Duodenal mucosa (tissue), 2 donors: ENCODE measurements at regions not wholly inside any gene's neighbourhood (a gene's known extent, or its start where the extent isn't known, plus 50 kb on each side); places are given as distances from the start of the nearest gene placed in this dataset.

Experiments
- H3K27ac ChIP-seq: one replicate; pipeline ENCODE4 v1.7.0; 2013; ENCODE audit warnings: low read depth, low read length
- H3K27me3 ChIP-seq, 2 donors: one replicate each; pipeline ENCODE4 v1.7.0; 2013; ENCODE audit warnings: low read length in 2 of 2, control low read depth in 1 of 2; ENCODE audit not compliant: insufficient read depth in 2 of 2, control insufficient read depth in 1 of 2
- H3K36me3 ChIP-seq, 2 donors: one replicate each; pipeline ENCODE4 v1.7.0; 2013; ENCODE audit warnings: low read length in 2 of 2, control low read depth in 1 of 2; ENCODE audit not compliant: insufficient read depth in 2 of 2, control insufficient read depth in 1 of 2
- H3K4me1 ChIP-seq, 2 donors: one replicate each; pipeline ENCODE4 v1.7.0; 2013; ENCODE audit warnings: low read length in 2 of 2, control low read depth in 1 of 2; ENCODE audit not compliant: insufficient read depth in 2 of 2, control insufficient read depth in 1 of 2
- H3K4me3 ChIP-seq, 2 donors: one replicate each; pipeline ENCODE4 v1.7.0; 2013; ENCODE audit warnings: low read length in 2 of 2, low read depth in 1 of 2
- H3K9ac ChIP-seq, 2 donors: one replicate each; pipeline ENCODE4 v1.7.0; 2013; ENCODE audit warnings: low read length in 2 of 2, low read depth in 1 of 2
- H3K9me3 ChIP-seq, 2 donors: one replicate each; pipeline ENCODE4 v1.7.0; 2013; ENCODE audit warnings: low read length in 2 of 2, control low read depth in 1 of 2; ENCODE audit not compliant: control insufficient read depth in 1 of 2

- Histone ChIP-seq H3K9me3 (no peaks in the 10 kb centered on the region), H3K36me3 (no peaks in the 10 kb centered on the region), H3K27ac (no peak overlapping the region), H3K4me3 (no peak overlapping the region), H3K9ac (no peak overlapping the region), H3K27me3 (no peaks in the 10 kb centered on the region), H3K4me1 (no peaks in the 10 kb centered on the region)
Observed at GRCh38 chr9:118128313-118128712, 424.1 kb downstream of the TLR4 start.

- H3K4me1 ChIP-seq, result no peaks in the 10 kb centered on the region
- no peaks in the 10 kb centered on the region for H3K27me3 ChIP-seq
- H3K4me3 ChIP-seq, result no peak overlapping the region
- H3K9me3 ChIP-seq, result no peaks in the 10 kb centered on the region
- no peaks in the 10 kb centered on the region for H3K36me3 ChIP-seq
- H3K27ac ChIP-seq, result no peak overlapping the region
- no peak overlapping the region for H3K9ac ChIP-seq
Observed at GRCh38 chr9:118129541-118129940, 425.3 kb downstream of the TLR4 start.

- no peak overlapping the region for H3K9ac ChIP-seq
- H3K9me3 ChIP-seq, result no peaks in the 10 kb centered on the region
- no peak overlapping the region for H3K4me3 ChIP-seq
- no peaks in the 10 kb centered on the region for H3K4me1 ChIP-seq
- no peaks in the 10 kb centered on the region for H3K36me3 ChIP-seq
- H3K27me3 ChIP-seq, result no peaks in the 10 kb centered on the region
- no peak overlapping the region for H3K27ac ChIP-seq
Observed at GRCh38 chr9:118148990-118149389, 444.8 kb downstream of the TLR4 start.

GRCh38 chr9:118156846-118157245 is 452.6 kb downstream of the TLR4 start:
- no peaks in the 10 kb centered on the region for H3K27me3 ChIP-seq
- no peak overlapping the region for H3K4me3 ChIP-seq
- no peaks in the 10 kb centered on the region for H3K36me3 ChIP-seq
- no peaks in the 10 kb centered on the region for H3K9me3 ChIP-seq
- no peaks in the 10 kb centered on the region for H3K4me1 ChIP-seq
- no peak overlapping the region for H3K27ac ChIP-seq
- H3K9ac ChIP-seq, result no peak overlapping the region

GRCh38 chr9:118162716-118163115 is 458.5 kb downstream of the TLR4 start:
- Histone ChIP-seq H3K4me3 (no peak overlapping the region), H3K27ac (no peak overlapping the region), H3K27me3 (no peaks in the 10 kb centered on the region), H3K36me3 (no peaks in the 10 kb centered on the region), H3K9ac (no peak overlapping the region), H3K9me3 (no peaks in the 10 kb centered on the region), H3K4me1 (no peaks in the 10 kb centered on the region)

GRCh38 chr9:118163751-118164150 is 459.5 kb downstream of the TLR4 start:
- no peak overlapping the region for H3K4me3 ChIP-seq
- no peaks in the 10 kb centered on the region for H3K4me1 ChIP-seq
- H3K27me3 ChIP-seq, result no peaks in the 10 kb centered on the region
- H3K27ac ChIP-seq, result no peak overlapping the region
- H3K9me3 ChIP-seq, result no peaks in the 10 kb centered on the region
- H3K36me3 ChIP-seq, result no peaks in the 10 kb centered on the region
- H3K9ac ChIP-seq, result no peak overlapping the region

- H3K4me3 ChIP-seq, result no peak overlapping the region
- no peak overlapping the region for H3K27ac ChIP-seq
- no peaks in the 10 kb centered on the region for H3K9me3 ChIP-seq
- H3K4me1 ChIP-seq, result no peaks in the 10 kb centered on the region
- no peaks in the 10 kb centered on the region for H3K27me3 ChIP-seq
- H3K9ac ChIP-seq, result no peak overlapping the region
- no peaks in the 10 kb centered on the region for H3K36me3 ChIP-seq
Observed at GRCh38 chr9:118165451-118165850, 461.2 kb downstream of the TLR4 start.

GRCh38 chr9:118170032-118170955 is 466.1 kb downstream of the TLR4 start:
- Histone ChIP-seq H3K9ac (no peak overlapping the region), H3K27ac (no peak overlapping the region), H3K4me1 (no peaks in the 10 kb centered on the region), H3K27me3 (no peaks in the 10 kb centered on the region), H3K9me3 (no peaks in the 10 kb centered on the region), H3K36me3 (no peaks in the 10 kb centered on the region), H3K4me3 (no peak overlapping the region)

- no peaks in the 10 kb centered on the region for H3K36me3 ChIP-seq
- no peak overlapping the region for H3K9ac ChIP-seq
- H3K4me3 ChIP-seq, result no peak overlapping the region
- H3K27me3 ChIP-seq, result no peaks in the 10 kb centered on the region
- H3K9me3 ChIP-seq, result no peaks in the 10 kb centered on the region
- H3K27ac ChIP-seq, result no peak overlapping the region
- H3K4me1 ChIP-seq, result no peaks in the 10 kb centered on the region
Observed at GRCh38 chr9:118177241-118177640, 473.0 kb downstream of the TLR4 start.

GRCh38 chr9:118183576-118183975 is 479.4 kb downstream of the TLR4 start:
- Histone ChIP-seq H3K4me1 (no peaks in the 10 kb centered on the region), H3K27ac (no peak overlapping the region), H3K9me3 (no peaks in the 10 kb centered on the region), H3K9ac (no peak overlapping the region), H3K27me3 (no peaks in the 10 kb centered on the region), H3K36me3 (no peaks in the 10 kb centered on the region), H3K4me3 (no peak overlapping the region)
